ENCODE measurements at regions not wholly inside any gene's neighbourhood (a gene's known extent, or its start where the extent isn't known, plus 50 kb on each side); places are given as distances from the start of the nearest gene placed in this dataset.

GRCh38 chr18:33924576-33924975 is 300.1 kb downstream of the NOL4 start:
- Histone ChIP-seq H3K4me1 (ENCODE audit: insufficient read depth, low read length, poor library complexity, severe bottlenecking) (no peaks in the 10 kb centered on the region), H3K36me3 (ENCODE audit: insufficient read depth, low read length, poor library complexity, severe bottlenecking) (no peaks in the 10 kb centered on the region), H3K9me3 (ENCODE audit: low read depth, low read length, poor library complexity, severe bottlenecking) (no peaks in the 10 kb centered on the region), H3K4me3 (ENCODE audit: low read depth, low read length, poor library complexity, severe bottlenecking) (no peak overlapping the region), H3K27ac (ENCODE audit: low read depth, low read length, poor library complexity, severe bottlenecking) (no peak overlapping the region), H3K27me3 (replicated peaks; ENCODE audit: insufficient read depth, low read depth, low read length, poor library complexity) (no peaks in the 10 kb centered on the region)
- intact Hi-C loops (cut with micrococcal nuclease; ENCODE audit: unreplicated experiment) = no loop called here
- POLR2A ChIA-PET (ENCODE audit: low non-redundant PET) = no interaction called here
- TF ChIP-seq CTCF (conservative IDR thresholded peaks at IDR 0.05; ENCODE audit: low read depth, low read length) (no peak), EZH2 (IDR thresholded peaks at IDR 0.05; ENCODE audit: borderline replicate concordance, low read depth, low read length, poor library complexity, severe bottlenecking) (no peak)
- CTCF ChIA-PET = no interaction called here
- no peak for DNase-seq (ENCODE audit: low spot score)
- no TSS peak for BruUV-seq (replicated peaks)

- no peak overlapping the region for H3K27ac ChIP-seq (ENCODE audit: low read depth, low read length, poor library complexity, severe bottlenecking)
- TF ChIP-seq EZH2 (IDR thresholded peaks at IDR 0.05; ENCODE audit: borderline replicate concordance, low read depth, low read length, poor library complexity, severe bottlenecking) (no peak), CTCF (conservative IDR thresholded peaks at IDR 0.05; ENCODE audit: low read depth, low read length) (no peak)
- ChIA-PET POLR2A (ENCODE audit: low non-redundant PET) (no interaction called here), CTCF (no interaction called here)
- DNase-seq (ENCODE audit: low spot score) = no peak
- BruUV-seq (replicated peaks) = no TSS peak
- intact Hi-C loops (cut with micrococcal nuclease; ENCODE audit: unreplicated experiment) = no loop called here
- H3K36me3 ChIP-seq (ENCODE audit: insufficient read depth, low read length, poor library complexity, severe bottlenecking) = no peaks in the 10 kb centered on the region
- no peaks in the 10 kb centered on the region for H3K4me1 ChIP-seq (ENCODE audit: insufficient read depth, low read length, poor library complexity, severe bottlenecking)
- H3K9me3 ChIP-seq (ENCODE audit: low read depth, low read length, poor library complexity, severe bottlenecking) = no peaks in the 10 kb centered on the region
- H3K27me3 ChIP-seq (replicated peaks; ENCODE audit: insufficient read depth, low read depth, low read length, poor library complexity) = no peaks in the 10 kb centered on the region
- H3K4me3 ChIP-seq (ENCODE audit: low read depth, low read length, poor library complexity, severe bottlenecking) = no peak overlapping the region
Measured at GRCh38 chr18:33923980-33924379, 300.7 kb downstream of the NOL4 start.

DNA sequence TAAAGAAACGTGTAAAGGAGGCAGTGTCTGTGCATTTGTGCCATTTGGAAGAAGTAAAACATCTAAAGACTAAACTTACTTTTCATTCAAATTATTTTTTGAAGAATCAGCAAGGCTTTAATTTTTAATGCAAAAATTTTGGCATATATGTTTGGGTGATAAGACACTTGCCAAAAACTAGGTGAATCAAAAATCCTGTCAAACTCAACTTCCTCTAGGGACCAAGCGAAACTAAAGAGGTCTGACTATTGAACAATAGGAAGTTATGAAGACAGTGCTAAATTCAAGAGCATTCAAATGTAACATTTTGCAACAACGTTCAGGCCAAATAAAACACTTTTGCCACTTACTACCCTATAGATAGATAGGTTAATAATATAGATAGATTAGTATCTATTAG is 306.1 kb downstream of the NOL4 start:
- Histone ChIP-seq H3K4me1 (ENCODE audit: insufficient read depth, low read length, poor library complexity, severe bottlenecking) (no peaks in the 10 kb centered on the region), H3K9me3 (ENCODE audit: low read depth, low read length, poor library complexity, severe bottlenecking) (no peaks in the 10 kb centered on the region), H3K27me3 (replicated peaks; ENCODE audit: insufficient read depth, low read depth, low read length, poor library complexity) (no peaks in the 10 kb centered on the region), H3K4me3 (ENCODE audit: low read depth, low read length, poor library complexity, severe bottlenecking) (no peak overlapping the region), H3K27ac (ENCODE audit: low read depth, low read length, poor library complexity, severe bottlenecking) (no peak overlapping the region), H3K36me3 (ENCODE audit: insufficient read depth, low read length, poor library complexity, severe bottlenecking) (no peaks in the 10 kb centered on the region)
- intact Hi-C loops (cut with micrococcal nuclease; ENCODE audit: unreplicated experiment) = no loop called here
- DNase-seq (ENCODE audit: low spot score) = no peak
- POLR2A ChIA-PET (ENCODE audit: low non-redundant PET) = no interaction called here
- CTCF ChIA-PET = no interaction called here
- TF ChIP-seq EZH2 (IDR thresholded peaks at IDR 0.05; ENCODE audit: borderline replicate concordance, low read depth, low read length, poor library complexity, severe bottlenecking) (no peak), CTCF (conservative IDR thresholded peaks at IDR 0.05; ENCODE audit: low read depth, low read length) (no peak)
- no TSS peak for BruUV-seq (replicated peaks)

Data from A673 (cell line).